Fibroblast of lung (primary cell): ENCODE measurements at regions not wholly inside any gene's neighbourhood (a gene's known extent, or its start where the extent isn't known, plus 50 kb on each side); places are given as distances from the start of the nearest gene placed in this dataset.

Experiments used
- EZH2 ChIP-seq: IDR thresholded peaks from 2 replicates; pipeline ENCODE4 v1.5.1; 2012; ENCODE audit warnings: low read length, control low read depth, mild to moderate bottlenecking; ENCODE audit errors: missing control alignments
- TF ChIP-seq, protein P1 (sequence below), 2 donors: IDR thresholded peaks in 1 of 2; conservative IDR thresholded peaks in 1 of 2; 1 replicate in 1 of 2; 2 replicates in 1 of 2; pipeline ENCODE4 v1.5.1; 2011 to 2012; ENCODE audit warnings: low read length in 2 of 2, control low read depth in 1 of 2, inconsistent platforms in 1 of 2, low read depth in 1 of 2, mild to moderate bottlenecking in 1 of 2

DNA sequence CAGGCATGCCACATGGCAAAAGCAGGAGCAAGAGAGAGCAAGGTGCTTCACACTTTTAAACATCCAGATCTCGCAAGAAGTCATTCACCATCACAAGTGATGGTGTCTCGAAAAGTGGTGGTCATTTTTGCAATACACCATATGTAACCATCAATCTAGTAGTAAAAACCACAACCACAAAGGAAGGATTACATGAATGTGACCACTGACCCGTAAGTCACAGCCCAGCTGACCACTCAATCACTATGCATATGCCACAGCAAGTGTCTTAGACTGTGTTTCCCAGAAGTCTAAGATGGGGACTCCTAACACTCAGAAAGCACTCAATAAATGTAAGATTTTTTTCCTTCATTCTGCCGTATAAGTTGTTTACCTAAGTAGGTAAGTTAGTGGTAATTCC, 76.9 kb downstream of the FH start:
- TF ChIP-seq, protein P1, sequence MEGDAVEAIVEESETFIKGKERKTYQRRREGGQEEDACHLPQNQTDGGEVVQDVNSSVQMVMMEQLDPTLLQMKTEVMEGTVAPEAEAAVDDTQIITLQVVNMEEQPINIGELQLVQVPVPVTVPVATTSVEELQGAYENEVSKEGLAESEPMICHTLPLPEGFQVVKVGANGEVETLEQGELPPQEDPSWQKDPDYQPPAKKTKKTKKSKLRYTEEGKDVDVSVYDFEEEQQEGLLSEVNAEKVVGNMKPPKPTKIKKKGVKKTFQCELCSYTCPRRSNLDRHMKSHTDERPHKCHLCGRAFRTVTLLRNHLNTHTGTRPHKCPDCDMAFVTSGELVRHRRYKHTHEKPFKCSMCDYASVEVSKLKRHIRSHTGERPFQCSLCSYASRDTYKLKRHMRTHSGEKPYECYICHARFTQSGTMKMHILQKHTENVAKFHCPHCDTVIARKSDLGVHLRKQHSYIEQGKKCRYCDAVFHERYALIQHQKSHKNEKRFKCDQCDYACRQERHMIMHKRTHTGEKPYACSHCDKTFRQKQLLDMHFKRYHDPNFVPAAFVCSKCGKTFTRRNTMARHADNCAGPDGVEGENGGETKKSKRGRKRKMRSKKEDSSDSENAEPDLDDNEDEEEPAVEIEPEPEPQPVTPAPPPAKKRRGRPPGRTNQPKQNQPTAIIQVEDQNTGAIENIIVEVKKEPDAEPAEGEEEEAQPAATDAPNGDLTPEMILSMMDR (conservative IDR thresholded peaks at IDR 0.05 in 1 of 2, IDR thresholded peaks at IDR 0.05 in 1 of 2; ENCODE audit: low read depth in 1 of 2, low read length in 2 of 2): no peak
- TF ChIP-seq EZH2: no peak
